GM18861 (cell line): ENCODE measurements at regions not wholly inside any gene's neighbourhood (a gene's known extent, or its start where the extent isn't known, plus 50 kb on each side); places are given as distances from the start of the nearest gene placed in this dataset.
"Not testable (repeated sequence)": the region's sequence is repeated elsewhere in the genome, so short reads cannot be mapped to it uniquely, and the experiment has no call there.

Experiments used
- ATAC-seq: cut with Tn5 transposase; IDR thresholded peaks from one replicate; pipeline ENCODE4 v1.9.1; 2021; ENCODE audit not compliant: unreplicated experiment

GRCh38 chr16:5175266-5175665, 77.7 kb upstream of the EEF2KMT start:
- ATAC-seq = no peak

DNA sequence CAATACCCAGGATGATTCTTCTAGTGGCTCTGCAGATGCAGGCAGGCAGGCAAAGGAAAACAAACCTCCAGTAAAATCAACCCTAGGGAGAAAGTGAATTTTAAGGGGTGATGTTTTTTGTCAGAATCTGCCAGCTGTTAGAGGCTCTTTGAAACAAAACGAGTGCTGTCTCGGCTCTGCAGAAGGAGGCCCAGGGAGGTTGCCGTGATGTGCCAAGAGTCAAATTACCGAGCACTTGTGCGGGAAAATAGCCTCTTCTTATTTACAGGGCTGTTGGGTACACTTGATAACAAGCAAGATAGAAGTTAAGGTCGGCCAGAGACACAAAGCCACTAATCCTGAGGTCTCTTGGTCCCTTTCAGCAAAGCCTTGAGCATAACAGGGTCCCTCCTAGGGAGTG, 68.9 kb upstream of the EEF2KMT start:
- ATAC-seq = no peak

DNA sequence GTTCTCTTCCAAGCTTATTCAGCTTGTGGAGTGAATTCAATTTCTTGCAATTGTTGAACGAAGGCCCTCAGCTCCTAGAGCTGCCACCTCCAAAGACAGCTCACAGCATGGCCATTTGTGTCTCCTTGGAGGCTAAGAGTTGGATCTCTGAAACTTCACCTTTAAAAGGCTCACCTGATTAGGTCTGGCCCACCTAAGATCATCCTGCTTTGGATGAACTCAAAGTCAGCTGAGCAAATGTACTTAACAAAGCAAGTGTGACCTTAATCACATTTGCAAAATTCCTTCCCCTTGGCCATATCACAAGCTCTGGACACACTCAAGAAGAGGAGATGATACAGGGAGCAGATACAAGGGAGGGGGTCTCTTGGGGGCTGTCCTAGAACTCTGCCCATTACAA, 67.8 kb upstream of the EEF2KMT start:
- ATAC-seq = not testable (repeated sequence)

DNA sequence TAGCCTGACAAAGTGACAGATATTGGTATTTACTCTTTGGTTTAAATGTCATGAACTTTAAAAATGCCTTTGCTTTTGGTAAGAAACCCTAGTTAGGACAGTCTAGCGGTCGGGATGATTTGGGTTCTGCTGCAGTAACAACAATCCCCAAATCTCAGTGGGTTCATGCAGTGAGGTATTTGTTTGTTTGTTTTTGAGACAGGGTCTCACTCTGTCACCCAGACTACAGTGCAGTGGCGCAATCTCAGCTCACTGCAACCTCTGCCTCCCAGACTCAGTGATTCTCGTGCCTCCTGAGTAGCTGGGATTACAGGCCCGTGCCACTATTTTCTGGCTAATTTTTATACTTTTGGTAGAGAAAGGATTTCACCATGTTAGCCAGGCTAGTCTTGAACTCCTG, 65.2 kb upstream of the EEF2KMT start:
- ATAC-seq = not testable (repeated sequence)

DNA sequence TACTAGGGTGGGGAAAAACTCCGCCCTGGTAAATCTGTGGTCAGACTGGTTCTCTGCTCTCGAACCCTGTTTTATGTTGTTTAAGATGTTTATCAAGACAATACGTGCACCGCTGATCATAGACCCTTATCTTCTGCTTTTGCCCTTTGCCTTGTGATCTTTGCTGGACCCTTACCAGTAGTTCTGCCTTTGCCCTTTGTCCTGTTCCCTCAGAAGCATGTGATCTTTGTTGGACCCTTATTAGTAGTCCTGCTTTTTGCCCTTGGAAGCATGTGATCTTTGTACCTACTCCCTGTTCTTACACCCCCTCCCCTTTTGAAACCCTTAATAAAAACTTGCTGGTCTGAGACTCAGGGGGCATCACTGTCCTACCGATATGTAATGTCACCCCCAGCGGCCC, 64.3 kb upstream of the EEF2KMT start:
- ATAC-seq = not testable (repeated sequence)

GRCh38 chr16:5160010-5160409, 62.4 kb upstream of the EEF2KMT start:
- ATAC-seq = not testable (repeated sequence)

DNA sequence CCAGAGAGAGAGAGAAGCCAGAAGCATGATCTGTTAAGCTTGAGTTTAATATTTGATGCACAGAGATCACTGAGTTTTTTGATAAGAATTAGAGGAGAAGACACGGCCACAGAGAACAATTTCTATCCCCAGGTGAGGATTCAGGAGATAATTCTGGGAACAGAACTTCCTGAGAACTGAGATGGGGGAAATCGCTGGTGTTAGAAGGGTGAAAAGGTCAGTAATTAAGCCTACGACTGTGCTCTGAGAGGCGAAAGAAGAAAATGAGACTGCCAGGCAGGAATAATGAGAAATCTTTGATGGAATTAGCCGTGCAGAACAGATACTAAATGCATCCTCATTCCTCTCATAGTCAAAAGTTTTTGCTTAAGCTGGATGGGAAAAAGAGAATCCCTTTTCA, 61.9 kb upstream of the EEF2KMT start:
- ATAC-seq = not testable (repeated sequence)

GRCh38 chr16:5158494-5158893, 60.9 kb upstream of the EEF2KMT start:
- no peak for ATAC-seq

GRCh38 chr16:5156486-5156885, 58.9 kb upstream of the EEF2KMT start:
- not testable (repeated sequence) for ATAC-seq

DNA sequence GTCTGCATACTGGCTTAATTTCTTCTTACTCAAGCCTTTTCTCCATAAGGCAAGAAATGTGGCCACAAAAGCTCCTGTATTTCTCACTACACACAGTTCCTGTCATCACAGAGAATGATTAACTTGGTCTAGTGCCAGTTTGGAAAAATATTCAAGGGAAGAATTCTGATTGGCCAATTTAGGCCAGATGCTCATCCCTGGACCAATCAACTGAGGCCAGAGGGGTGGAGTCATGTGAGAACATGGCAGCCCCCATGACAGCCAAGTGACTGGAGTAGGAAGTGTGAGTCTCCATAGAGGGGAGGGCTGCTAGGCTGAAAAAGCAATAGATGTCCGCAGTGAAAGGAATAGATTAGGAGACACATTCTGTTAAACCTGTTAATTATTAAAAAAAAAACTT, 56.4 kb upstream of the EEF2KMT start:
- not testable (repeated sequence) for ATAC-seq

- ATAC-seq = not testable (repeated sequence)
These were observed 53.8 kb upstream of the EEF2KMT start for GRCh38 chr16:5151409-5151808.
